ENCODE measurements at regions not wholly inside any gene's neighbourhood (a gene's known extent, or its start where the extent isn't known, plus 50 kb on each side); places are given as distances from the start of the nearest gene placed in this dataset.

- H3K4me3 ChIP-seq (ENCODE audit: low read depth, poor library complexity, severe bottlenecking), result no peak overlapping the region
- WGBS, 2 donors, result 73 to 83% methylated on average over 2 of the region's 2 CpGs
- no peak for TF ChIP-seq POLR2A (IDR thresholded peaks at IDR 0.05)
- no peak for TF ChIP-seq CTCF (IDR thresholded peaks at IDR 0.05)
- intact Hi-C loops (cut with DNase I; ENCODE audit: low total_unique reads), result no loop called here
- no peak for DNase-seq (ENCODE audit: low spot score in 2 of 2)
These were observed 389.9 kb upstream of the GOT2 start for GRCh38 chr16:59124056-59124455.

GRCh38 chr16:59123479-59123878 is 389.4 kb upstream of the GOT2 start:
- WGBS, 2 donors, result 89 to 91% methylated on average over 1 of the region's 1 CpG
- intact Hi-C loops (cut with DNase I; ENCODE audit: low total_unique reads), result no loop called here
- H3K4me3 ChIP-seq (ENCODE audit: low read depth, poor library complexity, severe bottlenecking), result no peak overlapping the region
- DNase-seq (ENCODE audit: low spot score in 2 of 2), result no peak
- TF ChIP-seq POLR2A (IDR thresholded peaks at IDR 0.05), result no peak
- no peak for TF ChIP-seq CTCF (IDR thresholded peaks at IDR 0.05)

- TF ChIP-seq POLR2A (IDR thresholded peaks at IDR 0.05) (no peak), CTCF (IDR thresholded peaks at IDR 0.05) (no peak)
- WGBS, 2 donors, result 28 to 41% methylated on average over 2 of the region's 2 CpGs
- intact Hi-C loops (cut with DNase I; ENCODE audit: low total_unique reads), result no loop called here
- no peak for DNase-seq (ENCODE audit: low spot score in 2 of 2)
- no peak overlapping the region for H3K4me3 ChIP-seq (ENCODE audit: low read depth, poor library complexity, severe bottlenecking)
These were observed 388.1 kb upstream of the GOT2 start for GRCh38 chr16:59122262-59122537.

GRCh38 chr16:59121411-59122261 is 387.5 kb upstream of the GOT2 start:
- no peak for TF ChIP-seq POLR2A (IDR thresholded peaks at IDR 0.05)
- TF ChIP-seq CTCF (IDR thresholded peaks at IDR 0.05), result no peak
- no peak for DNase-seq (ENCODE audit: low spot score in 2 of 2)
- intact Hi-C loops (cut with DNase I; ENCODE audit: low total_unique reads), result no loop called here
- H3K4me3 ChIP-seq (ENCODE audit: low read depth, poor library complexity, severe bottlenecking), result no peak overlapping the region

GRCh38 chr16:59116744-59117143 is 382.6 kb upstream of the GOT2 start:
- no peak overlapping the region for H3K4me3 ChIP-seq (ENCODE audit: low read depth, poor library complexity, severe bottlenecking)
- no peak for TF ChIP-seq CTCF (IDR thresholded peaks at IDR 0.05)
- 33 to 75% methylated on average over 2 of the region's 2 CpGs for WGBS, 2 donors
- DNase-seq (ENCODE audit: low spot score in 2 of 2), result no peak
- intact Hi-C loops (cut with DNase I; ENCODE audit: low total_unique reads), result no loop called here

GRCh38 chr16:59114790-59115189 is 380.7 kb upstream of the GOT2 start:
- intact Hi-C loops (cut with DNase I; ENCODE audit: low total_unique reads), result no loop called here

More at GRCh38 chr16:59114790-59115189, 380.7 kb upstream of the GOT2 start:
- no peak for DNase-seq (ENCODE audit: low spot score in 2 of 2)
- 69 to 71% methylated on average over 1 of the region's 1 CpG for WGBS, 2 donors
- TF ChIP-seq POLR2A (IDR thresholded peaks at IDR 0.05), result no peak
- TF ChIP-seq CTCF (IDR thresholded peaks at IDR 0.05), result no peak
- no peak overlapping the region for H3K4me3 ChIP-seq (ENCODE audit: low read depth, poor library complexity, severe bottlenecking)

All from lower leg skin (tissue), 4 donors.